Neural cell (in vitro differentiated cells): ENCODE measurements at regions not wholly inside any gene's neighbourhood (a gene's known extent, or its start where the extent isn't known, plus 50 kb on each side); places are given as distances from the start of the nearest gene placed in this dataset.

ENCODE experiments used
- H2AFZ ChIP-seq: fragments of 200-600, 300-800 bp; sonication (generic), shearing (Covaris generic); 2 replicates; pipeline ENCODE4 v1.6.0; 2014; ENCODE audit warnings: low read depth, mild to moderate bottlenecking, antibody characterized with exemption, low read length, moderate library complexity
- H3F3A ChIP-seq: fragments of 200-600 bp; shearing (Covaris generic); 2 replicates; pipeline ENCODE4 v1.6.1; 2016; ENCODE audit warnings: mild to moderate bottlenecking, moderate library complexity, mixed read lengths, antibody characterized with exemption, low read length; ENCODE audit not compliant: insufficient read depth, poor library complexity, severe bottlenecking
- H3K27ac ChIP-seq: fragments of 200-600, 300-800 bp; sonication (generic), shearing (Covaris generic); 2 replicates; pipeline ENCODE4 v1.5.1; 2014; ENCODE audit warnings: mild to moderate bottlenecking, low read length, moderate library complexity
- H3K27me3 ChIP-seq: fragments of 300-800, 200-600 bp; sonication (generic), shearing (Covaris generic); 2 replicates; pipeline ENCODE4 v1.6.0; 2014; ENCODE audit warnings: mild to moderate bottlenecking, low read depth, low read length, moderate library complexity; ENCODE audit not compliant: insufficient read depth
- H3K36me3 ChIP-seq: fragments of 300-800, 200-600 bp; sonication (generic), shearing (Covaris generic); 2 replicates; pipeline ENCODE4 v1.5.1; 2014; ENCODE audit warnings: mild to moderate bottlenecking, antibody characterized with exemption, low read length, moderate library complexity; ENCODE audit not compliant: insufficient read depth
- H3K4me2 ChIP-seq: fragments of 300-800, 200-600 bp; sonication (generic), shearing (Covaris generic); 2 replicates; pipeline ENCODE4 v1.6.0; 2014; ENCODE audit warnings: mild to moderate bottlenecking, low read length
- H3K4me3 ChIP-seq: fragments of 300-800, 200-600 bp; sonication (generic), shearing (Covaris generic); 2 replicates; pipeline ENCODE4 v1.5.1; 2014; ENCODE audit warnings: mild to moderate bottlenecking, low read length, moderate library complexity
- H3K79me2 ChIP-seq: fragments of 200-600 bp; shearing (Covaris generic); replicated peaks from 2 replicates; pipeline ENCODE4 v1.6.0; 2014; ENCODE audit warnings: mild to moderate bottlenecking, low read length, moderate library complexity; ENCODE audit not compliant: insufficient read depth
- H3K9ac ChIP-seq: fragments of 300-800, 200-600 bp; sonication (generic), shearing (Covaris generic); 2 replicates; pipeline ENCODE4 v1.6.1; 2016; ENCODE audit warnings: mild to moderate bottlenecking, low read length, mixed read lengths
- H3K9me2 ChIP-seq: fragments of 200-600 bp; shearing (Covaris generic); 2 replicates; pipeline ENCODE4 v1.6.1; 2016; ENCODE audit warnings: mild to moderate bottlenecking, low read length, mixed read lengths; ENCODE audit not compliant: insufficient read depth
- H3K9me3 ChIP-seq: fragments of 200-600, 300-800 bp; sonication (generic), shearing (Covaris generic); 2 replicates; pipeline ENCODE4 v1.6.1; 2016; ENCODE audit warnings: mild to moderate bottlenecking, mixed run types, low read length, moderate library complexity, mixed read lengths
- H4K20me1 ChIP-seq: fragments of 200-600 bp; shearing (Covaris generic); 2 replicates; pipeline ENCODE4 v1.6.1; 2016; ENCODE audit warnings: mild to moderate bottlenecking, mixed run types; ENCODE audit not compliant: insufficient read depth
- CTCF ChIP-seq: fragments of 450-650 bp; IDR thresholded peaks from 2 replicates; pipeline ENCODE4 v1.5.1; 2014; ENCODE audit warnings: antibody characterized with exemption, mild to moderate bottlenecking, moderate library complexity; ENCODE audit not compliant: poor library complexity, severe bottlenecking
- EP300 ChIP-seq: fragments of 450-650 bp; conservative IDR thresholded peaks from 2 replicates; pipeline ENCODE4 v1.6.1; 2014; ENCODE audit warnings: antibody characterized with exemption, mild to moderate bottlenecking, moderate library complexity; ENCODE audit not compliant: poor library complexity, severe bottlenecking
- EZH2 ChIP-seq: fragments of 200-600, 300-800 bp; shearing (Covaris generic), sonication (generic); IDR thresholded peaks from 2 replicates; pipeline ENCODE4 v1.6.1; 2014; ENCODE audit warnings: antibody characterized with exemption, low read length, borderline replicate concordance, mild to moderate bottlenecking; ENCODE audit not compliant: insufficient read depth, poor library complexity, severe bottlenecking
- MXI1 ChIP-seq: fragments of 450-650 bp; conservative IDR thresholded peaks from 2 replicates; pipeline ENCODE4 v1.6.1; 2014; ENCODE audit warnings: antibody characterized with exemption, mild to moderate bottlenecking; ENCODE audit not compliant: poor library complexity, severe bottlenecking
- POLR2AphosphoS5 ChIP-seq: IDR thresholded peaks from 2 replicates; pipeline ENCODE4 v1.6.1; 2012
- RAD21 ChIP-seq: fragments of 450-650 bp; conservative IDR thresholded peaks from 2 replicates; pipeline ENCODE4 v1.6.1; 2014; ENCODE audit warnings: antibody characterized with exemption, mild to moderate bottlenecking, moderate library complexity
- SMC3 ChIP-seq: fragments of 450-650 bp; conservative IDR thresholded peaks from 2 replicates; pipeline ENCODE4 v1.6.1; 2014; ENCODE audit warnings: antibody characterized with exemption, mild to moderate bottlenecking, moderate library complexity; ENCODE audit not compliant: poor library complexity
- TAF1 ChIP-seq: IDR thresholded peaks from 2 replicates; pipeline ENCODE4 v1.6.1; 2012; ENCODE audit warnings: low read depth
- TF ChIP-seq, protein P1 (sequence below): IDR thresholded peaks from 2 replicates; pipeline ENCODE4 v1.6.1; 2012; ENCODE audit warnings: borderline replicate concordance

DNA sequence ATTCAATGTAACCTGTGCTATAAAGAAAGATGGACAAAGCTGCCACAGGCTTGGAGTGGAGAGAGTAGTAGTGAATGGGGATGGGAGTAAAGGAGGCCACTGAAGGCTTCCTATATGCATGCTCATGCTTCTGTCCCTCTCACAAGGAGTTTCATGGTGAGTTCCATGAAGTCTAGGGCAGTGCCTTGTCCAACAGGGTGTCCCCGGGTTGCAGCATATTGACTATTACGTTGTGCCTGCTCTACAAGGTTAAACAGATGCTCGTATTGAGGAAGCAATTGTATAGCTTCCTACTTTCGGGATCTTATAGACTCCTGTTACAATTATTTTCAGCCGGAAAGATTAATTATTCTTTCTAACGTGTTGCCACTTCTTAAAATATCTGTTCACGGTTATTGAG is 129.1 kb upstream of the PIK3R1 start:
- Histone ChIP-seq H4K20me1 (no peaks in the 10 kb centered on the region), H3K36me3 (no peaks in the 10 kb centered on the region), H3K9ac (no peak overlapping the region), H3K27me3 (no peaks in the 10 kb centered on the region), H2AFZ (no peak overlapping the region), H3K4me3 (no peak overlapping the region), H3K79me2 (no peaks in the 10 kb centered on the region), H3K27ac (no peak overlapping the region), H3K9me3 (no peaks in the 10 kb centered on the region), H3F3A (no peaks in the 10 kb centered on the region), H3K4me2 (no peak overlapping the region), H3K9me2 (no peaks in the 10 kb centered on the region)
- TF ChIP-seq POLR2AphosphoS5 (no peak), CTCF (no peak), EP300 (no peak), MXI1 (no peak), SMC3 (no peak)

GRCh38 chr5:68084396-68084795 is 131.2 kb upstream of the PIK3R1 start:
- TF ChIP-seq EZH2 (no peak), MXI1 (no peak), EP300 (no peak), CTCF (no peak), TAF1 (no peak), POLR2AphosphoS5 (no peak), SMC3 (no peak), RAD21 (no peak)
- TF ChIP-seq, protein P1, sequence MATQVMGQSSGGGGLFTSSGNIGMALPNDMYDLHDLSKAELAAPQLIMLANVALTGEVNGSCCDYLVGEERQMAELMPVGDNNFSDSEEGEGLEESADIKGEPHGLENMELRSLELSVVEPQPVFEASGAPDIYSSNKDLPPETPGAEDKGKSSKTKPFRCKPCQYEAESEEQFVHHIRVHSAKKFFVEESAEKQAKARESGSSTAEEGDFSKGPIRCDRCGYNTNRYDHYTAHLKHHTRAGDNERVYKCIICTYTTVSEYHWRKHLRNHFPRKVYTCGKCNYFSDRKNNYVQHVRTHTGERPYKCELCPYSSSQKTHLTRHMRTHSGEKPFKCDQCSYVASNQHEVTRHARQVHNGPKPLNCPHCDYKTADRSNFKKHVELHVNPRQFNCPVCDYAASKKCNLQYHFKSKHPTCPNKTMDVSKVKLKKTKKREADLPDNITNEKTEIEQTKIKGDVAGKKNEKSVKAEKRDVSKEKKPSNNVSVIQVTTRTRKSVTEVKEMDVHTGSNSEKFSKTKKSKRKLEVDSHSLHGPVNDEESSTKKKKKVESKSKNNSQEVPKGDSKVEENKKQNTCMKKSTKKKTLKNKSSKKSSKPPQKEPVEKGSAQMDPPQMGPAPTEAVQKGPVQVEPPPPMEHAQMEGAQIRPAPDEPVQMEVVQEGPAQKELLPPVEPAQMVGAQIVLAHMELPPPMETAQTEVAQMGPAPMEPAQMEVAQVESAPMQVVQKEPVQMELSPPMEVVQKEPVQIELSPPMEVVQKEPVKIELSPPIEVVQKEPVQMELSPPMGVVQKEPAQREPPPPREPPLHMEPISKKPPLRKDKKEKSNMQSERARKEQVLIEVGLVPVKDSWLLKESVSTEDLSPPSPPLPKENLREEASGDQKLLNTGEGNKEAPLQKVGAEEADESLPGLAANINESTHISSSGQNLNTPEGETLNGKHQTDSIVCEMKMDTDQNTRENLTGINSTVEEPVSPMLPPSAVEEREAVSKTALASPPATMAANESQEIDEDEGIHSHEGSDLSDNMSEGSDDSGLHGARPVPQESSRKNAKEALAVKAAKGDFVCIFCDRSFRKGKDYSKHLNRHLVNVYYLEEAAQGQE: no peak
- Histone ChIP-seq H3K4me2 (no peak overlapping the region), H3K9ac (no peak overlapping the region), H2AFZ (no peak overlapping the region), H3K27ac (no peak overlapping the region), H3K4me3 (no peak overlapping the region), H3K27me3 (no peaks in the 10 kb centered on the region), H3K36me3 (no peaks in the 10 kb centered on the region), H4K20me1 (no peaks in the 10 kb centered on the region), H3K9me2 (no peaks in the 10 kb centered on the region), H3K9me3 (no peaks in the 10 kb centered on the region), H3K79me2 (no peaks in the 10 kb centered on the region), H3F3A (no peaks in the 10 kb centered on the region)
